ENCODE measurements at regions not wholly inside any gene's neighbourhood (a gene's known extent, or its start where the extent isn't known, plus 50 kb on each side); places are given as distances from the start of the nearest gene placed in this dataset.

- no peak for TF ChIP-seq POLR2A (IDR thresholded peaks at IDR 0.05)
- no peak for TF ChIP-seq CTCF (IDR thresholded peaks at IDR 0.05)
- TF ChIP-seq POLR2AphosphoS5 (IDR thresholded peaks at IDR 0.05), result no peak
Measured at GRCh38 chr3:162704238-162704637, 1207.6 kb downstream of the OTOL1 start.

Measured in upper lobe of left lung (tissue), 4 donors.